Liver (tissue), 7 donors: ENCODE measurements at regions not wholly inside any gene's neighbourhood (a gene's known extent, or its start where the extent isn't known, plus 50 kb on each side); places are given as distances from the start of the nearest gene placed in this dataset.

Experiments
- DNase-seq: peaks from one replicate; pipeline ENCODE4 v3.0.0-alpha.2; 2017; ENCODE audit warnings: low spot score
- H3K27ac ChIP-seq, 2 donors: one replicate each; pipeline ENCODE4 v1.7.0; 2013; ENCODE audit warnings: inconsistent platforms in 2 of 2, low read length in 2 of 2, control low read depth in 1 of 2, low read depth in 1 of 2, mild to moderate bottlenecking in 1 of 2
- H3K27me3 ChIP-seq, 4 donors: one replicate each; pipeline versions ENCODE4 v1.6.1 to v1.7.0; 2013; ENCODE audit warnings: low read length in 3 of 4, inconsistent platforms in 1 of 4, mild to moderate bottlenecking in 1 of 4, moderate library complexity in 1 of 4; ENCODE audit not compliant: control insufficient read depth in 4 of 4, insufficient read depth in 4 of 4
- H3K36me3 ChIP-seq, 4 donors: one replicate each; pipeline versions ENCODE4 v1.6.1 to v1.7.0; 2013; ENCODE audit warnings: low read length in 3 of 4, mild to moderate bottlenecking in 3 of 4, low read depth in 1 of 4, moderate library complexity in 1 of 4; ENCODE audit not compliant: control insufficient read depth in 4 of 4, insufficient read depth in 3 of 4
- H3K4me1 ChIP-seq, 4 donors: one replicate each; pipeline versions ENCODE4 v1.6.1 to v1.7.0; 2013; ENCODE audit warnings: low read length in 3 of 4, mild to moderate bottlenecking in 3 of 4, moderate library complexity in 1 of 4; ENCODE audit not compliant: control insufficient read depth in 4 of 4, insufficient read depth in 4 of 4
- H3K4me3 ChIP-seq, 3 donors: one replicate each; pipeline versions ENCODE4 v1.6.1 to v1.7.0; 2013; ENCODE audit warnings: low read length in 3 of 3, control low read depth in 1 of 3, low read depth in 1 of 3, mild to moderate bottlenecking in 1 of 3
- H3K9ac ChIP-seq, 2 donors: one replicate each; pipeline ENCODE4 v1.7.0; 2013; ENCODE audit warnings: low read length in 2 of 2, mild to moderate bottlenecking in 2 of 2, moderate library complexity in 2 of 2, control low read depth in 1 of 2, low read depth in 1 of 2
- H3K9me3 ChIP-seq, 4 donors: one replicate each; pipeline versions ENCODE4 v1.6.1 to v1.7.0; 2013; ENCODE audit warnings: low read length in 3 of 4; ENCODE audit not compliant: control insufficient read depth in 4 of 4
- ATF3 ChIP-seq: IDR thresholded peaks from 2 replicates; pipeline ENCODE4 v1.6.1; 2016; ENCODE audit warnings: antibody characterized with exemption
- EGR1 ChIP-seq, 2 donors: IDR thresholded peaks; 2 replicates each; pipeline ENCODE4 v1.6.1; 2016 to 2018; ENCODE audit warnings: antibody characterized with exemption in 2 of 2, low read depth in 2 of 2
- FOXA1 ChIP-seq: IDR thresholded peaks from 2 replicates; pipeline ENCODE4 v1.6.1; 2016; ENCODE audit warnings: antibody characterized with exemption
- FOXA2 ChIP-seq: IDR thresholded peaks from 2 replicates; pipeline ENCODE4 v1.6.1; 2016; ENCODE audit warnings: antibody characterized with exemption
- GABPA ChIP-seq, 2 donors: IDR thresholded peaks in 1 of 2; conservative IDR thresholded peaks in 1 of 2; 2 replicates each; pipeline ENCODE4 v1.6.1; 2016; ENCODE audit warnings: antibody characterized with exemption in 2 of 2, mild to moderate bottlenecking in 1 of 2, moderate library complexity in 1 of 2
- HNF4A ChIP-seq, 2 donors: conservative IDR thresholded peaks; 2 replicates each; pipeline ENCODE4 v1.6.1; 2016; ENCODE audit warnings: antibody characterized with exemption in 2 of 2, mild to moderate bottlenecking in 2 of 2
- HNF4G ChIP-seq: IDR thresholded peaks from 2 replicates; pipeline ENCODE4 v1.6.1; 2016; ENCODE audit warnings: antibody characterized with exemption
- MAX ChIP-seq: IDR thresholded peaks from 2 replicates; pipeline ENCODE4 v1.6.1; 2016; ENCODE audit warnings: antibody characterized with exemption
- RAD21 ChIP-seq, 2 donors: IDR thresholded peaks; 2 replicates each; pipeline ENCODE4 v1.6.1; 2016; ENCODE audit warnings: antibody characterized with exemption in 2 of 2, mild to moderate bottlenecking in 2 of 2
- REST ChIP-seq: IDR thresholded peaks from 2 replicates; pipeline ENCODE4 v1.6.1; 2016; ENCODE audit warnings: antibody characterized with exemption, mild to moderate bottlenecking
- RXRA ChIP-seq, 2 donors: IDR thresholded peaks; 2 replicates each; pipeline ENCODE4 v1.6.1; 2017 to 2018; ENCODE audit warnings: antibody characterized with exemption in 2 of 2, mild to moderate bottlenecking in 1 of 2
- SP1 ChIP-seq: IDR thresholded peaks from 2 replicates; pipeline ENCODE4 v1.6.1; 2018; ENCODE audit warnings: antibody characterized with exemption, mild to moderate bottlenecking
- TAF1 ChIP-seq: conservative IDR thresholded peaks from 2 replicates; pipeline ENCODE4 v1.6.1; 2016; ENCODE audit warnings: antibody characterized with exemption, mild to moderate bottlenecking
- YY1 ChIP-seq: IDR thresholded peaks from 2 replicates; pipeline ENCODE4 v1.6.1; 2016; ENCODE audit warnings: antibody characterized with exemption, mild to moderate bottlenecking
- ZBTB33 ChIP-seq: IDR thresholded peaks from 2 replicates; pipeline ENCODE4 v1.6.1; 2016; ENCODE audit warnings: antibody characterized with exemption
- WGBS: extraction: QIAGEN DNeasy Blood & Tissue Kit; methylation state at CpG from one replicate; pipeline ENCODE4 v1.1.7; 2013; 5-methylcytosine and 5-hydroxymethylcytosine counted together
- donor health status: healthy.
- donor health status: healthy.
- donor health status: healthy.
- donor health status: healthy.

GRCh38 chr2:156211318-156211717 is 121.2 kb downstream of the NR4A2 start:
- TF ChIP-seq SP1 (no peak), HNF4G (no peak), GABPA (IDR thresholded peaks at IDR 0.05 in 1 of 2, conservative IDR thresholded peaks at IDR 0.05 in 1 of 2) (no peak), ZBTB33 (no peak), ATF3 (no peak), RAD21 (IDR thresholded peaks at IDR 0.05) (no peak), FOXA2 (no peak), YY1 (no peak), RXRA (IDR thresholded peaks at IDR 0.05) (no peak), EGR1 (IDR thresholded peaks at IDR 0.05; ENCODE audit: low read depth in 2 of 2) (no peak), HNF4A (conservative IDR thresholded peaks at IDR 0.05) (no peak), FOXA1 (no peak)
- H3K4me3 ChIP-seq = no peak overlapping the region
- no peak overlapping the region for H3K27ac ChIP-seq
- no peaks in the 10 kb centered on the region for H3K4me1 ChIP-seq
- no peak for DNase-seq
- no peaks in the 10 kb centered on the region for H3K36me3 ChIP-seq
- H3K9ac ChIP-seq = no peak overlapping the region
- peaks cover 0 to 3% (median 0%) of the 10 kb centered on the region in 4 donors for H3K27me3 ChIP-seq
- H3K9me3 ChIP-seq = no peaks in the 10 kb centered on the region

- H3K27me3 ChIP-seq = no peaks in the 10 kb centered on the region
- H3K4me3 ChIP-seq = no peak overlapping the region
- WGBS = 43% methylated on average over 2 of the region's 2 CpGs
- peaks cover 0 to 1% (median 0%) of the 10 kb centered on the region in 4 donors for H3K9me3 ChIP-seq
- TF ChIP-seq ATF3 (no peak), MAX (no peak), GABPA (IDR thresholded peaks at IDR 0.05 in 1 of 2, conservative IDR thresholded peaks at IDR 0.05 in 1 of 2) (no peak), ZBTB33 (no peak), HNF4A (conservative IDR thresholded peaks at IDR 0.05) (no peak), TAF1 (no peak), FOXA1 (no peak), FOXA2 (no peak), HNF4G (no peak), EGR1 (IDR thresholded peaks at IDR 0.05; ENCODE audit: low read depth in 2 of 2) (no peak), REST (no peak)
- no peaks in the 10 kb centered on the region for H3K4me1 ChIP-seq
- no peaks in the 10 kb centered on the region for H3K36me3 ChIP-seq
- no peak overlapping the region for H3K27ac ChIP-seq
- H3K9ac ChIP-seq = no peak overlapping the region
- DNase-seq = no peak
These were observed 126.2 kb downstream of the NR4A2 start for GRCh38 chr2:156206355-156206754.
